ENCODE measurements at regions not wholly inside any gene's neighbourhood (a gene's known extent, or its start where the extent isn't known, plus 50 kb on each side); places are given as distances from the start of the nearest gene placed in this dataset.
A peak's percentile ranks its signal among the peaks of the same experiment; 100 is the strongest.

DNA sequence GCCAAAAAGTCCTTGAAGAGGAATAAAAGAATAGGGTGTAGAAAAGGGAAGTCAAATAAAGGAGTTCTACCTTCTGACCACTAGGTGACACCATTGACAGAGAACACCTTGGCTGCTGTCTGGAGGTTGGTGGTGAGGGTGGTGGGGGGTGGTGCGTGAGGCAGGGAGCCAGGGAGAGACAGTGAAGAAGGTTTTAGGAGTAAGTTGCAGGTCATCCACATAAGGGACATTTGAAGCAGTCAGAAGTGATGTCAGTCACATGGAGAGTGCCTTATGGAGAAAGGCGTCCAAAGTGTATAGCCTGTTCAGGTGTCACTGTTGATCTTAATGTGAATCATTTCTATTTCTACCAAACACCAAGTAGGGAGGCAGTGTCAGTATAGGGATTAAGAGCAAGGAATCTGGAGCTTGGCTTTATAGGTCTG, 279.3 kb upstream of the DDHD1 start:
- no peak for FAIRE-seq
- ChIA-PET CTCF (interaction anchor here (0.7 to 2.7 kb wide), 11 partner anchors 9 to 916 kb away, joined by 3 to 15 read pairs (median 4); no protein-coding TSS in a partner anchor), POLR2A (no interaction called here)
- no peaks in the 10 kb centered on the region for H3K4me1 ChIP-seq
- H3K4me2 ChIP-seq: no peak overlapping the region
- WGBS (ENCODE audit: missing lambda C conversion rate): 42% methylated on average over 2 of the region's 2 CpGs
- TF ChIP-seq NPAS2 (CRISPR knock-in tag; IDR thresholded peaks at IDR 0.05; ENCODE audit: borderline replicate concordance) (no peak), GATA3 (IDR thresholded peaks at IDR 0.05; ENCODE audit: borderline replicate concordance) (no peak), RAD21 (conservative IDR thresholded peaks at IDR 0.05 in 1 of 2, IDR thresholded peaks at IDR 0.05 in 1 of 2) (peak; percentile 76 to 80), SMC3 (IDR thresholded peaks at IDR 0.05) (peak; percentile 67), HOXB13 (CRISPR knock-in tag; IDR thresholded peaks at IDR 0.05; ENCODE audit: low read depth) (no peak), RNF2 (IDR thresholded peaks at IDR 0.05; ENCODE audit: borderline replicate concordance, low read depth) (no peak)
- TF ChIP-seq, protein P1, sequence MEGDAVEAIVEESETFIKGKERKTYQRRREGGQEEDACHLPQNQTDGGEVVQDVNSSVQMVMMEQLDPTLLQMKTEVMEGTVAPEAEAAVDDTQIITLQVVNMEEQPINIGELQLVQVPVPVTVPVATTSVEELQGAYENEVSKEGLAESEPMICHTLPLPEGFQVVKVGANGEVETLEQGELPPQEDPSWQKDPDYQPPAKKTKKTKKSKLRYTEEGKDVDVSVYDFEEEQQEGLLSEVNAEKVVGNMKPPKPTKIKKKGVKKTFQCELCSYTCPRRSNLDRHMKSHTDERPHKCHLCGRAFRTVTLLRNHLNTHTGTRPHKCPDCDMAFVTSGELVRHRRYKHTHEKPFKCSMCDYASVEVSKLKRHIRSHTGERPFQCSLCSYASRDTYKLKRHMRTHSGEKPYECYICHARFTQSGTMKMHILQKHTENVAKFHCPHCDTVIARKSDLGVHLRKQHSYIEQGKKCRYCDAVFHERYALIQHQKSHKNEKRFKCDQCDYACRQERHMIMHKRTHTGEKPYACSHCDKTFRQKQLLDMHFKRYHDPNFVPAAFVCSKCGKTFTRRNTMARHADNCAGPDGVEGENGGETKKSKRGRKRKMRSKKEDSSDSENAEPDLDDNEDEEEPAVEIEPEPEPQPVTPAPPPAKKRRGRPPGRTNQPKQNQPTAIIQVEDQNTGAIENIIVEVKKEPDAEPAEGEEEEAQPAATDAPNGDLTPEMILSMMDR (IDR thresholded peaks at IDR 0.05): peak; percentile 69
- TF ChIP-seq, protein P2, sequence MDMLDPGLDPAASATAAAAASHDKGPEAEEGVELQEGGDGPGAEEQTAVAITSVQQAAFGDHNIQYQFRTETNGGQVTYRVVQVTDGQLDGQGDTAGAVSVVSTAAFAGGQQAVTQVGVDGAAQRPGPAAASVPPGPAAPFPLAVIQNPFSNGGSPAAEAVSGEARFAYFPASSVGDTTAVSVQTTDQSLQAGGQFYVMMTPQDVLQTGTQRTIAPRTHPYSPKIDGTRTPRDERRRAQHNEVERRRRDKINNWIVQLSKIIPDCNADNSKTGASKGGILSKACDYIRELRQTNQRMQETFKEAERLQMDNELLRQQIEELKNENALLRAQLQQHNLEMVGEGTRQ (IDR thresholded peaks at IDR 0.05): no peak
- H3K9me3 ChIP-seq: peaks cover 8% of the 10 kb centered on the region; the same call in 2 of the 3 replicates
- peak; percentile 89 to 91 for ATAC-seq
- H3K4me3 ChIP-seq: no peak overlapping the region
- no peak overlapping the region for H3K27ac ChIP-seq
- peak; percentile 47 to 55 for DNase-seq (ENCODE audit: low read depth in 1 of 2, low spot score in 1 of 2)

DNA sequence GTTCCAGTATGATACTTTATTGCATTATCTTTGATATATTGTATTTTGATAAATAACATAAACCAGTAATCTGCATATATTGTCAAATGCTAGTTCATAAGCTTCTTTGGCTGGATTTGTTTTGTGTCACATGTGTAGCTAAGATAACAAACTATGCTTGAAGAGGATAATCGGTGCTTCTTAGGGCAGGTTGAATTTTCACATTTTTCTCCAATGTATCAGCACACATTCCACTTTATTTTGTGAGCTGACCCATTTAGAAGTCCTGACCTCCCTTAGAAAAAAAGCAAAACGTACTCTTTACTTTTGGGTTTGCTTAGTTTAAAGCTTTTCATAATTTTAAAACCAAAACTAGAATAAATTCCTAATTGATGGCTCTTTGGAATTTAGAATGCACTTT, 277.7 kb upstream of the DDHD1 start:
- FAIRE-seq (peak; percentile 28), ATAC-seq (no peak)

DNA sequence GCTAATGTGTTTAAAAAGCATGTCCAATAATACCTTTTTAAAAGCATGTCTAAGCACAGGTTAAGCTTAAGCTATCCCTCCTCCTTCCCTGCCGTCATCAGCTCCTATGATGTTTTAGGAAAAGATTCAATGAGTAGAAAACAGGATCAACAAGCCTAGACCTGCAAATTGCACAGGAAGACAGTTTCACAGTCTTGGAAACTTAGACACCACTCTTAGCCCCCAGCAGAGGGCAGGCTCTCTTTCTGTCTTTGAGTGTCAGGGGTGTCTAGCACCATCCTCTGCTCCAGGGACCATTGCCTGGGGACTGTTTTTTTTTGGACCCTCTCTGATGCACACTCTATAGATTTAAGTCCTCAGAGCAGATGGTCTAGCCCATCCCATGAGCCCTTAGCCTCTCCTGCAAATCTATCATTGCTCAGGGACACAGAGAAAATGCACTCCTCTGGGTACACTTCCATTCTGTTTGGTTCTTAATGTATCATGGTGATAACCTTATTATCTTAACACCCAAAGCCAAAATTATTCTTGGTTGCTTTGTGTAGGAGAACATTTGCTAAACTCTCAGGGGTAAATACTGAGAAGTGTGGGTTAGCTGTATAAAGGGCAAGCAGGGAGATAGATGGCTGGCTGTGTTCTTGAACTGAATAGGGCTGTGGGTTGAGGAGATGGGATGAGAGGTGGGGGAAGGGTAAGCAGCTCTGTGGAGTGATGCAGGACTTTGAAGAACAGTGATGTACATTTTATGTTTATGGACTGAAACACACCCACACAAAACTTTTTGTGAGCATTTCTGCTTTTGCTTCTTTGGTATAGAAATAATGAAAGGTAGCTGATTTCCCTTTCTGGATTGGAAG, 259.9 kb upstream of the DDHD1 start:
- ATAC-seq (peak; percentile 68 to 74; a peak in 3 of 6 replicates), FAIRE-seq (no peak), DNase-seq (ENCODE audit: low read depth in 1 of 2, low spot score in 1 of 2) (peak in 1 of 2 experiments; percentile 19)
- Histone ChIP-seq H3K27ac (no peak overlapping the region), H3K4me2 (no peak overlapping the region), H3K4me1 (no peaks in the 10 kb centered on the region), H3K4me3 (no peak overlapping the region), H3K9me3 (peaks cover under 1% of the 10 kb centered on the region; the same call in 1 of the 3 replicates)
- 4% methylated on average over 1 of the region's 1 CpG for WGBS (ENCODE audit: missing lambda C conversion rate)
- CTCF ChIA-PET: interaction anchor here (0.7 to 1.5 kb wide), 4 partner anchors 21 to 935 kb away, joined by 4 to 6 read pairs (median 4); no protein-coding TSS in a partner anchor
- TF ChIP-seq, protein P3, sequence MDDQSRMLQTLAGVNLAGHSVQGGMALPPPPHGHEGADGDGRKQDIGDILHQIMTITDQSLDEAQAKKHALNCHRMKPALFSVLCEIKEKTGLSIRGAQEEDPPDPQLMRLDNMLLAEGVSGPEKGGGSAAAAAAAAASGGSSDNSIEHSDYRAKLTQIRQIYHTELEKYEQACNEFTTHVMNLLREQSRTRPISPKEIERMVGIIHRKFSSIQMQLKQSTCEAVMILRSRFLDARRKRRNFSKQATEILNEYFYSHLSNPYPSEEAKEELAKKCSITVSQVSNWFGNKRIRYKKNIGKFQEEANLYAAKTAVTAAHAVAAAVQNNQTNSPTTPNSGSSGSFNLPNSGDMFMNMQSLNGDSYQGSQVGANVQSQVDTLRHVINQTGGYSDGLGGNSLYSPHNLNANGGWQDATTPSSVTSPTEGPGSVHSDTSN (IDR thresholded peaks at IDR 0.05): no peak
- TF ChIP-seq RAD21 (conservative IDR thresholded peaks at IDR 0.05 in 1 of 2, IDR thresholded peaks at IDR 0.05 in 1 of 2) (peak in 1 of 2 experiments; percentile 39; a peak in 2 of 5 replicates), SMC3 (IDR thresholded peaks at IDR 0.05) (peak; percentile 23; the same call in 1 of the 3 replicates)
- TF ChIP-seq, protein P1 (IDR thresholded peaks at IDR 0.05): peak; percentile 38
- POLR2A ChIA-PET: no interaction called here

More for the DNA sequence above, 277.7 kb upstream of the DDHD1 start:
- TF ChIP-seq ZSCAN20 (CRISPR knock-in tag; IDR thresholded peaks at IDR 0.05): no peak
- TF ChIP-seq POLR2A (IDR thresholded peaks at IDR 0.05; ENCODE audit: low read length): no peak
- TF ChIP-seq ESRRA (IDR thresholded peaks at IDR 0.05; ENCODE audit: borderline replicate concordance, low read length): no peak
- ChIA-PET POLR2A (no interaction called here), CTCF (interaction anchor here (0.8 to 1.8 kb wide), 7 partner anchors 14 to 917 kb away, joined by 3 to 5 read pairs (median 4); no protein-coding TSS in a partner anchor)
- no peak overlapping the region for H3K4me3 ChIP-seq
- H3K4me2 ChIP-seq: no peak overlapping the region
- WGBS (ENCODE audit: missing lambda C conversion rate): 24% methylated on average over 2 of the region's 2 CpGs
- no peaks in the 10 kb centered on the region for H3K4me1 ChIP-seq
- peaks cover 8% of the 10 kb centered on the region; the same call in 2 of the 3 replicates for H3K9me3 ChIP-seq
- DNase-seq (ENCODE audit: low read depth in 1 of 2, low spot score in 1 of 2): no peak
- no peak overlapping the region for H3K27ac ChIP-seq

Data from A549 (cell line).